Kasumi-1 (cell line): ENCODE measurements at regions not wholly inside any gene's neighbourhood (a gene's known extent, or its start where the extent isn't known, plus 50 kb on each side); places are given as distances from the start of the nearest gene placed in this dataset.

ENCODE experiments used
- DNase-seq, 2 experiments: peaks; one replicate each; lab custom pipeline; 2025; lab: John Stamatoyannopoulos, UW

- DNase-seq = no peak
Measured at GRCh38 chr2:2828774-2829368, 497.8 kb upstream of the MYT1L start.

GRCh38 chr2:2827761-2828221 is 496.7 kb upstream of the MYT1L start:
- no peak for DNase-seq

- no peak for DNase-seq
Measured at GRCh38 chr2:2827046-2827636, 496.1 kb upstream of the MYT1L start.

GRCh38 chr2:2826621-2827020 is 495.5 kb upstream of the MYT1L start:
- DNase-seq = no peak

GRCh38 chr2:2826209-2826551 is 495.1 kb upstream of the MYT1L start:
- no peak for DNase-seq

- no peak for DNase-seq
Measured at GRCh38 chr2:2825516-2826208, 494.6 kb upstream of the MYT1L start.

GRCh38 chr2:2825062-2825461 is 494.0 kb upstream of the MYT1L start:
- DNase-seq = no peak

- DNase-seq = no peak
Measured at GRCh38 chr2:2824588-2824987, 493.5 kb upstream of the MYT1L start.

GRCh38 chr2:2823061-2823753 is 492.1 kb upstream of the MYT1L start:
- no peak for DNase-seq

GRCh38 chr2:2822143-2822542 is 491.1 kb upstream of the MYT1L start:
- no peak for DNase-seq

GRCh38 chr2:2812648-2813047 is 481.6 kb upstream of the MYT1L start:
- no peak for DNase-seq

- DNase-seq = no peak
Measured at GRCh38 chr2:2812117-2812516, 481.0 kb upstream of the MYT1L start.

- no peak for DNase-seq
Measured at GRCh38 chr2:2810504-2810903, 479.4 kb upstream of the MYT1L start.

- DNase-seq = no peak
Measured at GRCh38 chr2:2809771-2810170, 478.7 kb upstream of the MYT1L start.

GRCh38 chr2:2808551-2809058 is 477.5 kb upstream of the MYT1L start:
- DNase-seq = no peak

- DNase-seq = no peak
Measured at GRCh38 chr2:2806711-2807110, 475.6 kb upstream of the MYT1L start.

- no peak for DNase-seq
Measured at GRCh38 chr2:2805263-2805662, 474.2 kb upstream of the MYT1L start.

GRCh38 chr2:2804528-2804927 is 473.5 kb upstream of the MYT1L start:
- DNase-seq = no peak

- DNase-seq = no peak
Measured at GRCh38 chr2:2801458-2801857, 470.4 kb upstream of the MYT1L start.

- no peak for DNase-seq
Measured at GRCh38 chr2:2800697-2801096, 469.6 kb upstream of the MYT1L start.

GRCh38 chr2:2800001-2800400 is 468.9 kb upstream of the MYT1L start:
- no peak for DNase-seq

GRCh38 chr2:2799151-2799697 is 468.1 kb upstream of the MYT1L start:
- DNase-seq = no peak

- DNase-seq = no peak
Measured at GRCh38 chr2:2798337-2798736, 467.3 kb upstream of the MYT1L start.
